Hepatocyte (in vitro differentiated cells): ENCODE measurements at regions not wholly inside any gene's neighbourhood (a gene's known extent, or its start where the extent isn't known, plus 50 kb on each side); places are given as distances from the start of the nearest gene placed in this dataset.

ENCODE experiments used
- EZH2 ChIP-seq: fragments of 200-600 bp; sonication (generic); IDR thresholded peaks from 2 replicates; pipeline ENCODE4 v1.6.1; 2016; ENCODE audit warnings: antibody characterized with exemption, mild to moderate bottlenecking, borderline replicate concordance
- EZH2phosphoT487 ChIP-seq: fragments of 200-600 bp; sonication (generic); IDR thresholded peaks from one replicate; pipeline ENCODE4 v1.6.1; 2018; ENCODE audit warnings: antibody characterized with exemption, mild to moderate bottlenecking, low read depth, moderate library complexity; ENCODE audit not compliant: unreplicated experiment, severe bottlenecking
- TF ChIP-seq, protein P1 (sequence below): fragments of 200-600 bp; sonication (generic); IDR thresholded peaks from 2 replicates; pipeline ENCODE4 v1.5.1; 2016; ENCODE audit warnings: antibody characterized with exemption, mild to moderate bottlenecking; ENCODE audit not compliant: poor library complexity

DNA sequence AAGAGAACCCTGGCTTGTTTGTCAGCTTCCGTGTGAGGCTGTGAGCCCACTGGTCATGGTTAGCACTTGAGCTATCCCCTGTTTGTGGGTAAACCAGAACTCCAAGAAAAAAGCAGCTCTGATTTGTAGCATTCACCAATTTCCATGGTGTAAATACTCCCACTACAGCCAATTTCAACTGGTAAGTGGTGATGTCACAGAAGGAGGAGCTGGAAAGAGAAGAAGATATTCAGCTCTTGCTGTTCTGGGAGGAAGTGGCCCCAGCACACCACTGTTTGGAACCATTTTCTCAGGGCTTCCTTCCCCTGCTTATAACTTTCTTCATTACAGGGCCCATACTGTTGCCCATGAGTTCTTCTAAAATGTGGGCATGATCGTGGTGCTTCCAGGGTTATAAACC lies 500.1 kb upstream of the ZMIZ1 start:
- TF ChIP-seq, protein P1, sequence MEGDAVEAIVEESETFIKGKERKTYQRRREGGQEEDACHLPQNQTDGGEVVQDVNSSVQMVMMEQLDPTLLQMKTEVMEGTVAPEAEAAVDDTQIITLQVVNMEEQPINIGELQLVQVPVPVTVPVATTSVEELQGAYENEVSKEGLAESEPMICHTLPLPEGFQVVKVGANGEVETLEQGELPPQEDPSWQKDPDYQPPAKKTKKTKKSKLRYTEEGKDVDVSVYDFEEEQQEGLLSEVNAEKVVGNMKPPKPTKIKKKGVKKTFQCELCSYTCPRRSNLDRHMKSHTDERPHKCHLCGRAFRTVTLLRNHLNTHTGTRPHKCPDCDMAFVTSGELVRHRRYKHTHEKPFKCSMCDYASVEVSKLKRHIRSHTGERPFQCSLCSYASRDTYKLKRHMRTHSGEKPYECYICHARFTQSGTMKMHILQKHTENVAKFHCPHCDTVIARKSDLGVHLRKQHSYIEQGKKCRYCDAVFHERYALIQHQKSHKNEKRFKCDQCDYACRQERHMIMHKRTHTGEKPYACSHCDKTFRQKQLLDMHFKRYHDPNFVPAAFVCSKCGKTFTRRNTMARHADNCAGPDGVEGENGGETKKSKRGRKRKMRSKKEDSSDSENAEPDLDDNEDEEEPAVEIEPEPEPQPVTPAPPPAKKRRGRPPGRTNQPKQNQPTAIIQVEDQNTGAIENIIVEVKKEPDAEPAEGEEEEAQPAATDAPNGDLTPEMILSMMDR: no peak
- no peak for TF ChIP-seq EZH2
- no peak for TF ChIP-seq EZH2phosphoT487
